ENCODE measurements at regions not wholly inside any gene's neighbourhood (a gene's known extent, or its start where the extent isn't known, plus 50 kb on each side); places are given as distances from the start of the nearest gene placed in this dataset.

GRCh38 chr1:81050390-81050789 lies 750.3 kb upstream of the ADGRL2 start:
- no peak for TF ChIP-seq EZH2 (IDR thresholded peaks at IDR 0.05; ENCODE audit: low read depth, low read length, severe bottlenecking)
- TF ChIP-seq, protein P1, sequence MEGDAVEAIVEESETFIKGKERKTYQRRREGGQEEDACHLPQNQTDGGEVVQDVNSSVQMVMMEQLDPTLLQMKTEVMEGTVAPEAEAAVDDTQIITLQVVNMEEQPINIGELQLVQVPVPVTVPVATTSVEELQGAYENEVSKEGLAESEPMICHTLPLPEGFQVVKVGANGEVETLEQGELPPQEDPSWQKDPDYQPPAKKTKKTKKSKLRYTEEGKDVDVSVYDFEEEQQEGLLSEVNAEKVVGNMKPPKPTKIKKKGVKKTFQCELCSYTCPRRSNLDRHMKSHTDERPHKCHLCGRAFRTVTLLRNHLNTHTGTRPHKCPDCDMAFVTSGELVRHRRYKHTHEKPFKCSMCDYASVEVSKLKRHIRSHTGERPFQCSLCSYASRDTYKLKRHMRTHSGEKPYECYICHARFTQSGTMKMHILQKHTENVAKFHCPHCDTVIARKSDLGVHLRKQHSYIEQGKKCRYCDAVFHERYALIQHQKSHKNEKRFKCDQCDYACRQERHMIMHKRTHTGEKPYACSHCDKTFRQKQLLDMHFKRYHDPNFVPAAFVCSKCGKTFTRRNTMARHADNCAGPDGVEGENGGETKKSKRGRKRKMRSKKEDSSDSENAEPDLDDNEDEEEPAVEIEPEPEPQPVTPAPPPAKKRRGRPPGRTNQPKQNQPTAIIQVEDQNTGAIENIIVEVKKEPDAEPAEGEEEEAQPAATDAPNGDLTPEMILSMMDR (IDR thresholded peaks at IDR 0.05; ENCODE audit: control extremely low read depth in 1 of 3, insufficient read depth in 1 of 3, low read depth in 1 of 3, low read length in 3 of 3) = no peak
- TF ChIP-seq GABPA (IDR thresholded peaks at IDR 0.05; ENCODE audit: borderline replicate concordance, insufficient read depth, low read length) = no peak
- no peak for TF ChIP-seq POLR2A (IDR thresholded peaks at IDR 0.05; ENCODE audit: control extremely low read depth in 1 of 2, low read depth in 2 of 2, low read length in 2 of 2)
- no peak for TF ChIP-seq FOSL1 (IDR thresholded peaks at IDR 0.05; ENCODE audit: insufficient read depth, low read depth, low read length)
- TF ChIP-seq TEAD4 (IDR thresholded peaks at IDR 0.05; ENCODE audit: low read depth, low read length) = no peak
- no peak for TF ChIP-seq JUND (IDR thresholded peaks at IDR 0.05; ENCODE audit: low read length)
- no peak for TF ChIP-seq TAF1 (IDR thresholded peaks at IDR 0.05; ENCODE audit: low read depth, low read length)
- TF ChIP-seq RAD21 (IDR thresholded peaks at IDR 0.05 in 1 of 2, conservative IDR thresholded peaks at IDR 0.05 in 1 of 2; ENCODE audit: low read depth in 2 of 2, low read length in 2 of 2) = no peak
- TF ChIP-seq, protein P2, sequence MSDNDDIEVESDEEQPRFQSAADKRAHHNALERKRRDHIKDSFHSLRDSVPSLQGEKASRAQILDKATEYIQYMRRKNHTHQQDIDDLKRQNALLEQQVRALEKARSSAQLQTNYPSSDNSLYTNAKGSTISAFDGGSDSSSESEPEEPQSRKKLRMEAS (IDR thresholded peaks at IDR 0.05) = no peak
- TF ChIP-seq GTF2F1 (IDR thresholded peaks at IDR 0.05; ENCODE audit: borderline replicate concordance, low read depth, low read length) = no peak
- TF ChIP-seq SP1 (IDR thresholded peaks at IDR 0.05; ENCODE audit: low read depth, low read length) = no peak

Data from H1 (cell line).